ENCODE measurements at regions not wholly inside any gene's neighbourhood (a gene's known extent, or its start where the extent isn't known, plus 50 kb on each side); places are given as distances from the start of the nearest gene placed in this dataset.

DNA sequence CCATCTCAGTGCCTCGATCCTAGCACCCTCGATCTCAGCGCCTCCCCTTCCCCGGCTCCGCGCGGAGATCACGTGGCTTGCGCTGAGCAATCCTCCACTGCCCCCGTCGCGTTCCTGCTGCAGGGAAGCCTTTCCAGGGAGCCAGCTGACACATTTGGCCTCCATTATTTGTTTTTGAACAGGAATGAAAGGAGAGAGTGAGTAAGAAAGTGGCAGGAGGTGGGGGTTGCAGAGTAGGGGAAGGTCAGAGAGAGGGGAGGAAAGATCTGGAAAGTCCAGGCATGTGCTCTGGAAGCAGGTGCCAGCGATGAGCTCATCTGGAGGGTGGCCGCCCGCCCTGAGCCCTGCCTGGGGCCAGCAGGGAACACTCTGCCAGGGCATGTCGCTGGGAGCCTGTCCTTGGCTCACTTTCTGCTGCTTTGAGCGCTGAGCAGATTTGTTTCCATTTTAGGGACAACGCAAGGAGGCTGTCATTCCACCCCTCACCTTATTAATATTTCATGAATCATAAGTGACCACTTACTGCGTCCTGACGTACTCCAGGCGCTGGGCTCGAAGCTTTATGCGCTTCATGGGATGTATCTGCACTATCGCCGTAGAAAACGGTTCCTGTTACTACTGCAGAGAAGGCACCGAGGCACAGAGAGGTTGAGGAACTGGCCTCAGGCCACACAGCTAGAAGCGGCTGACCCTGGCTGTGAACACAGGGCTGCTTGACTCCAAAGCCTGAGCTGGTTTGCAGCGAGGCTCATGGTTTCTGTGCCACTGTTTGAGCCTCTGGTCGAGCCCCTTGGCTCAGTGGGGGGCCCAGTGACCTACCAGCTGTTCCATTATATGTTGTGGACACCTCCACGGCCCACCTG lies 283.1 kb downstream of the SEC14L1 start (continued):
- TF ChIP-seq, protein P1, sequence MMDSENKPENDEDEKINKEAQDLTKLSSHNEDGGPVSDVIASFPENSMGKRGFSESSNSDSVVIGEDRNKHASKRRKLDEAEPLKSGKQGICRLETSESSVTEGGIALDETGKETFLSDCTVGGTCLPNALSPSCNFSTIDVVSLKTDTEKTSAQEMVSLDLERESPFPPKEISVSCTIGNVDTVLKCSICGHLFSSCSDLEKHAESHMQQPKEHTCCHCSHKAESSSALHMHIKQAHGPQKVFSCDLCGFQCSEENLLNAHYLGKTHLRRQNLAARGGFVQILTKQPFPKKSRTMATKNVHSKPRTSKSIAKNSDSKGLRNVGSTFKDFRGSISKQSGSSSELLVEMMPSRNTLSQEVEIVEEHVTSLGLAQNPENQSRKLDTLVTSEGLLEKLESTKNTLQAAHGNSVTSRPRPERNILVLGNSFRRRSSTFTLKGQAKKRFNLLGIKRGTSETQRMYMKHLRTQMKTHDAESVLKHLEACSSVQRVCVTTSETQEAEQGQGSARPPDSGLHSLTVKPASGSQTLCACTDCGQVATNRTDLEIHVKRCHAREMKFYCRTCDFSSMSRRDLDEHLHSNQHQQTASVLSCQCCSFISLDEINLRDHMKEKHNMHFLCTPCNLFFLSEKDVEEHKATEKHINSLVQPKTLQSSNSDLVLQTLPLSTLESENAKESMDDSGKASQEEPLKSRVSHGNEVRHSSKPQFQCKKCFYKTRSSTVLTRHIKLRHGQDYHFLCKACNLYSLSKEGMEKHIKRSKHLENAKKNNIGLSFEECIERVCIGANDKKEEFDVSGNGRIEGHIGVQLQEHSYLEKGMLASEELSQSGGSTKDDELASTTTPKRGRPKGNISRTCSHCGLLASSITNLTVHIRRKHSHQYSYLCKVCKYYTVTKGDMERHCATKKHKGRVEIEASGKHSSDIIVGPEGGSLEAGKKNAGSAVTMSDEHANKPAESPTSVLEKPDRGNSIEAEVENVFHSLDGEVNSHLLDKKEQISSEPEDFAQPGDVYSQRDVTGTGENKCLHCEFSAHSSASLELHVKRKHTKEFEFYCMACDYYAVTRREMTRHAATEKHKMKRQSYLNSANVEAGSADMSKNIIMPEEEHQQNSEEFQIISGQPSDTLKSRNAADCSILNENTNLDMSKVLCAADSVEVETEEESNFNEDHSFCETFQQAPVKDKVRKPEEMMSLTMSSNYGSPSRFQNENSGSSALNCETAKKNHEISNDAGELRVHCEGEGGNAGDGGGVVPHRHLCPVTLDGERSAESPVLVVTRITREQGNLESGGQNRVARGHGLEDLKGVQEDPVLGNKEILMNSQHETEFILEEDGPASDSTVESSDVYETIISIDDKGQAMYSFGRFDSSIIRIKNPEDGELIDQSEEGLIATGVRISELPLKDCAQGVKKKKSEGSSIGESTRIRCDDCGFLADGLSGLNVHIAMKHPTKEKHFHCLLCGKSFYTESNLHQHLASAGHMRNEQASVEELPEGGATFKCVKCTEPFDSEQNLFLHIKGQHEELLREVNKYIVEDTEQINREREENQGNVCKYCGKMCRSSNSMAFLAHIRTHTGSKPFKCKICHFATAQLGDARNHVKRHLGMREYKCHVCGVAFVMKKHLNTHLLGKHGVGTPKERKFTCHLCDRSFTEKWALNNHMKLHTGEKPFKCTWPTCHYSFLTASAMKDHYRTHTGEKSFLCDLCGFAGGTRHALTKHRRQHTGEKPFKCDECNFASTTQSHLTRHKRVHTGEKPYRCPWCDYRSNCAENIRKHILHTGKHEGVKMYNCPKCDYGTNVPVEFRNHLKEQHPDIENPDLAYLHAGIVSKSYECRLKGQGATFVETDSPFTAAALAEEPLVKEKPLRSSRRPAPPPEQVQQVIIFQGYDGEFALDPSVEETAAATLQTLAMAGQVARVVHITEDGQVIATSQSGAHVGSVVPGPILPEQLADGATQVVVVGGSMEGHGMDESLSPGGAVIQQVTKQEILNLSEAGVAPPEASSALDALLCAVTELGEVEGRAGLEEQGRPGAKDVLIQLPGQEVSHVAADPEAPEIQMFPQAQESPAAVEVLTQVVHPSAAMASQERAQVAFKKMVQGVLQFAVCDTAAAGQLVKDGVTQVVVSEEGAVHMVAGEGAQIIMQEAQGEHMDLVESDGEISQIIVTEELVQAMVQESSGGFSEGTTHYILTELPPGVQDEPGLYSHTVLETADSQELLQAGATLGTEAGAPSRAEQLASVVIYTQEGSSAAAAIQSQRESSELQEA (CRISPR knock-in tag; IDR thresholded peaks at IDR 0.05; ENCODE audit: not compliant biosample characterization), result no peak
- TF ChIP-seq IRF2 (CRISPR knock-in tag; IDR thresholded peaks at IDR 0.05) (no peak), ZBTB20 (CRISPR knock-in tag; IDR thresholded peaks at IDR 0.05; ENCODE audit: borderline replicate concordance, low read depth) (no peak), RAD51 (IDR thresholded peaks at IDR 0.05; ENCODE audit: borderline replicate concordance) (no peak), ZNF772 (CRISPR knock-in tag; IDR thresholded peaks at IDR 0.05) (no peak), KMT2B (CRISPR knock-in tag; IDR thresholded peaks at IDR 0.05) (no peak), ZNF33A (CRISPR knock-in tag; IDR thresholded peaks at IDR 0.05; ENCODE audit: borderline replicate concordance) (no peak), RORA (CRISPR knock-in tag; IDR thresholded peaks at IDR 0.05) (no peak), ZMYM3 (CRISPR knock-in tag; IDR thresholded peaks at IDR 0.05) (0 out of 2 replicates have a peak, but pooled peaks have one; percentile 5), ZBTB38 (CRISPR knock-in tag; IDR thresholded peaks at IDR 0.05) (peak; percentile 54; the same call in 1 of the 2 replicates), ZFP1 (CRISPR knock-in tag; IDR thresholded peaks at IDR 0.05) (no peak), SRF (IDR thresholded peaks at IDR 0.05; ENCODE audit: low read depth, low read length) (no peak), ZBTB21 (CRISPR knock-in tag; IDR thresholded peaks at IDR 0.05) (no peak), ATAD3A (CRISPR knock-in tag; IDR thresholded peaks at IDR 0.05) (no peak), ZNF562 (CRISPR knock-in tag; IDR thresholded peaks at IDR 0.05; ENCODE audit: borderline replicate concordance) (no peak)
- TF ChIP-seq, protein P2, sequence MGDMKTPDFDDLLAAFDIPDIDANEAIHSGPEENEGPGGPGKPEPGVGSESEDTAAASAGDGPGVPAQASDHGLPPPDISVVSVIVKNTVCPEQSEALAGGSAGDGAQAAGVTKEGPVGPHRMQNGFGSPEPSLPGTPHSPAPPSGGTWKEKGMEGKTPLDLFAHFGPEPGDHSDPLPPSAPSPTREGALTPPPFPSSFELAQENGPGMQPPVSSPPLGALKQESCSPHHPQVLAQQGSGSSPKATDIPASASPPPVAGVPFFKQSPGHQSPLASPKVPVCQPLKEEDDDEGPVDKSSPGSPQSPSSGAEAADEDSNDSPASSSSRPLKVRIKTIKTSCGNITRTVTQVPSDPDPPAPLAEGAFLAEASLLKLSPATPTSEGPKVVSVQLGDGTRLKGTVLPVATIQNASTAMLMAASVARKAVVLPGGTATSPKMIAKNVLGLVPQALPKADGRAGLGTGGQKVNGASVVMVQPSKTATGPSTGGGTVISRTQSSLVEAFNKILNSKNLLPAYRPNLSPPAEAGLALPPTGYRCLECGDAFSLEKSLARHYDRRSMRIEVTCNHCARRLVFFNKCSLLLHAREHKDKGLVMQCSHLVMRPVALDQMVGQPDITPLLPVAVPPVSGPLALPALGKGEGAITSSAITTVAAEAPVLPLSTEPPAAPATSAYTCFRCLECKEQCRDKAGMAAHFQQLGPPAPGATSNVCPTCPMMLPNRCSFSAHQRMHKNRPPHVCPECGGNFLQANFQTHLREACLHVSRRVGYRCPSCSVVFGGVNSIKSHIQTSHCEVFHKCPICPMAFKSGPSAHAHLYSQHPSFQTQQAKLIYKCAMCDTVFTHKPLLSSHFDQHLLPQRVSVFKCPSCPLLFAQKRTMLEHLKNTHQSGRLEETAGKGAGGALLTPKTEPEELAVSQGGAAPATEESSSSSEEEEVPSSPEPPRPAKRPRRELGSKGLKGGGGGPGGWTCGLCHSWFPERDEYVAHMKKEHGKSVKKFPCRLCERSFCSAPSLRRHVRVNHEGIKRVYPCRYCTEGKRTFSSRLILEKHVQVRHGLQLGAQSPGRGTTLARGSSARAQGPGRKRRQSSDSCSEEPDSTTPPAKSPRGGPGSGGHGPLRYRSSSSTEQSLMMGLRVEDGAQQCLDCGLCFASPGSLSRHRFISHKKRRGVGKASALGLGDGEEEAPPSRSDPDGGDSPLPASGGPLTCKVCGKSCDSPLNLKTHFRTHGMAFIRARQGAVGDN (CRISPR knock-in tag; IDR thresholded peaks at IDR 0.05), result peak; percentile 60
- TF ChIP-seq, protein P3, sequence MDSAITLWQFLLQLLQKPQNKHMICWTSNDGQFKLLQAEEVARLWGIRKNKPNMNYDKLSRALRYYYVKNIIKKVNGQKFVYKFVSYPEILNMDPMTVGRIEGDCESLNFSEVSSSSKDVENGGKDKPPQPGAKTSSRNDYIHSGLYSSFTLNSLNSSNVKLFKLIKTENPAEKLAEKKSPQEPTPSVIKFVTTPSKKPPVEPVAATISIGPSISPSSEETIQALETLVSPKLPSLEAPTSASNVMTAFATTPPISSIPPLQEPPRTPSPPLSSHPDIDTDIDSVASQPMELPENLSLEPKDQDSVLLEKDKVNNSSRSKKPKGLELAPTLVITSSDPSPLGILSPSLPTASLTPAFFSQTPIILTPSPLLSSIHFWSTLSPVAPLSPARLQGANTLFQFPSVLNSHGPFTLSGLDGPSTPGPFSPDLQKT (CRISPR knock-in tag; IDR thresholded peaks at IDR 0.05; ENCODE audit: borderline replicate concordance), result no peak

Data from HepG2 (cell line).